Ishikawa (cell line): ENCODE measurements at regions not wholly inside any gene's neighbourhood (a gene's known extent, or its start where the extent isn't known, plus 50 kb on each side); places are given as distances from the start of the nearest gene placed in this dataset.

Experiments
- EGR1 ChIP-seq: IDR thresholded peaks from 2 replicates; pipeline ENCODE4 v1.6.1; 2012
- EP300 ChIP-seq: IDR thresholded peaks from 2 replicates; pipeline ENCODE4 v1.6.1; 2012; ENCODE audit warnings: borderline replicate concordance
- FOXM1 ChIP-seq: IDR thresholded peaks from 2 replicates; pipeline ENCODE4 v1.6.1; 2012; ENCODE audit warnings: low read depth, borderline replicate concordance
- NFIC ChIP-seq: IDR thresholded peaks from 2 replicates; pipeline ENCODE4 v1.6.1; 2012
- RAD21 ChIP-seq: IDR thresholded peaks from 2 replicates; pipeline ENCODE4 v1.6.1; 2012; ENCODE audit warnings: low read depth
- TAF1 ChIP-seq: IDR thresholded peaks from 2 replicates; pipeline ENCODE4 v1.6.1; 2012; ENCODE audit warnings: low read depth, mild to moderate bottlenecking
- TCF12 ChIP-seq: IDR thresholded peaks from 2 replicates; pipeline ENCODE4 v1.6.1; 2012; ENCODE audit warnings: low read depth
- USF1 ChIP-seq: IDR thresholded peaks from 2 replicates; pipeline ENCODE4 v1.6.1; 2012
- YY1 ChIP-seq: IDR thresholded peaks from 2 replicates; pipeline ENCODE4 v1.6.1; 2012; ENCODE audit warnings: low read depth

GRCh38 chr3:80114694-80115093 is 346.9 kb upstream of the ROBO1 start:
- TF ChIP-seq USF1 (no peak), RAD21 (no peak), YY1 (no peak), NFIC (no peak), TCF12 (no peak), TAF1 (no peak), FOXM1 (no peak), EGR1 (no peak), EP300 (no peak)
